LNCaP clone FGC (cell line): ENCODE measurements at regions not wholly inside any gene's neighbourhood (a gene's known extent, or its start where the extent isn't known, plus 50 kb on each side); places are given as distances from the start of the nearest gene placed in this dataset.

Experiments
- DNase-seq: peaks from one replicate; pipeline ENCODE4 v3.0.0-alpha.2; 2011; ENCODE audit warnings: low read depth
- H3K4me3 ChIP-seq: 2 replicates; pipeline ENCODE4 v1.5.1; 2011; ENCODE audit warnings: mild to moderate bottlenecking, low read depth, low read length, control low read depth
- CTCF ChIP-seq: IDR thresholded peaks from 2 replicates; pipeline ENCODE4 v1.5.1; 2012; ENCODE audit warnings: mild to moderate bottlenecking; ENCODE audit not compliant: control insufficient read depth, insufficient read depth; ENCODE audit errors: extremely low read depth

- H3K4me3 ChIP-seq: no peak overlapping the region
- no peak for DNase-seq
- no peak for TF ChIP-seq CTCF
Observed at GRCh38 chr16:50940275-50940854, 198.5 kb downstream of the CYLD start.

- no peak overlapping the region for H3K4me3 ChIP-seq
- TF ChIP-seq CTCF: no peak
- no peak for DNase-seq
Observed at GRCh38 chr16:50939356-50939755, 197.5 kb downstream of the CYLD start.

- no peak for TF ChIP-seq CTCF
- no peak overlapping the region for H3K4me3 ChIP-seq
- no peak for DNase-seq
Observed at GRCh38 chr16:50938932-50939331, 197.0 kb downstream of the CYLD start.

DNA sequence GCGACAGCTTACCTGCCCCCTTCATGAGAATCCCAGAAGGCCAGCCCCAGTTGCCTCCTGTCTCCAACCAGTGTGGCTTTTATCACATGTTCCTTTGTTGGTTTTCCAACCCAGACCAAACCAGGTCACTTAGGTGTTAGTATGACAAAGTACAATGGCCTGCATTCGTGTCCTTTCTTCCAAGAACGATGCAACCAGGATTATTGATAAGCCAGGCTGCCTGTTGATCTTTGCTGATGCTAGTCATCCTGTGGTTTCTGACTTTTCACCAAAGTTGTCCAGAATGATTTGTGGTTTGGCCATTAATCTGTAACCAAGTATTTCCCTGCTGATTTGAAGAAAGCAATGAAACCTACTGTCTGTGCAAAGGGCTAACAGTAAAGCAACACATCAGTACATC lies 191.4 kb downstream of the CYLD start:
- H3K4me3 ChIP-seq: no peak overlapping the region
- DNase-seq: no peak
- no peak for TF ChIP-seq CTCF

- DNase-seq: no peak
- TF ChIP-seq CTCF: no peak
- no peak overlapping the region for H3K4me3 ChIP-seq
Observed at GRCh38 chr16:50932348-50932935, 190.6 kb downstream of the CYLD start.

- no peak for TF ChIP-seq CTCF
- DNase-seq: no peak
- H3K4me3 ChIP-seq: no peak overlapping the region
Observed at GRCh38 chr16:50928065-50928464, 186.2 kb downstream of the CYLD start.

- DNase-seq: no peak
- no peak overlapping the region for H3K4me3 ChIP-seq
- TF ChIP-seq CTCF: no peak
Observed at GRCh38 chr16:50925758-50926357, 184.0 kb downstream of the CYLD start.
